MM.1S (cell line): ENCODE measurements at regions not wholly inside any gene's neighbourhood (a gene's known extent, or its start where the extent isn't known, plus 50 kb on each side); places are given as distances from the start of the nearest gene placed in this dataset.

ENCODE experiments used
- DNase-seq: peaks from one replicate; pipeline ENCODE4 v3.0.0-alpha.2; 2015
- H2AFZ ChIP-seq: fragments of 300-600 bp; sonication (generic); 2 replicates; pipeline ENCODE4 v1.6.0; 2016; ENCODE audit warnings: antibody characterized with exemption, low read length
- H3F3A ChIP-seq: fragments of 300-600 bp; sonication (generic); 2 replicates; pipeline ENCODE4 v1.6.1; 2016; ENCODE audit warnings: mild to moderate bottlenecking, antibody characterized with exemption, low read length, moderate library complexity, mixed read lengths; ENCODE audit not compliant: insufficient read depth
- H3K27ac ChIP-seq: fragments of 300-600 bp; sonication (generic); 2 replicates; pipeline ENCODE4 v1.5.1; 2016; ENCODE audit warnings: mild to moderate bottlenecking, low read length
- H3K27me3 ChIP-seq: fragments of 300-600 bp; sonication (generic); replicated peaks from 2 replicates; pipeline ENCODE4 v1.6.0; 2016; ENCODE audit warnings: low read length; ENCODE audit not compliant: insufficient read depth
- H3K36me3 ChIP-seq: fragments of 300-600 bp; sonication (generic); replicated peaks from 2 replicates; pipeline ENCODE4 v1.6.1; 2016; ENCODE audit warnings: mild to moderate bottlenecking, low read length, mixed read lengths; ENCODE audit not compliant: insufficient read depth
- H3K4me1 ChIP-seq: fragments of 300-600 bp; sonication (generic); 2 replicates; pipeline ENCODE4 v1.6.1; 2016; ENCODE audit warnings: low read length, mixed read lengths
- H3K4me2 ChIP-seq: fragments of 300-600 bp; sonication (generic); 2 replicates; pipeline ENCODE4 v1.6.0; 2016; ENCODE audit warnings: low read depth, low read length
- H3K4me3 ChIP-seq: fragments of 300-600 bp; sonication (generic); 2 replicates; pipeline ENCODE4 v1.5.1; 2016; ENCODE audit warnings: low read length, mixed read lengths
- H3K79me2 ChIP-seq: fragments of 300-600 bp; sonication (generic); 2 replicates; pipeline ENCODE4 v1.6.1; 2016; ENCODE audit warnings: mixed run types, low read length, mixed read lengths
- H3K9ac ChIP-seq: fragments of 300-600 bp; sonication (generic); 2 replicates; pipeline ENCODE4 v1.6.1; 2016; ENCODE audit warnings: low read length, mixed read lengths
- H3K9me2 ChIP-seq: fragments of 300-600 bp; sonication (generic); replicated peaks from 2 replicates; pipeline ENCODE4 v1.6.1; 2016; ENCODE audit warnings: mild to moderate bottlenecking, low read length, mixed read lengths; ENCODE audit not compliant: insufficient read depth
- H3K9me3 ChIP-seq: fragments of 300-600 bp; sonication (generic); replicated peaks from 2 replicates; pipeline ENCODE4 v1.6.1; 2016; ENCODE audit warnings: mild to moderate bottlenecking, low read length, mixed read lengths; ENCODE audit not compliant: insufficient read depth
- H4K20me1 ChIP-seq: fragments of 300-600 bp; sonication (generic); 2 replicates; pipeline ENCODE4 v1.6.1; 2016; ENCODE audit warnings: mild to moderate bottlenecking, low read length, moderate library complexity, mixed read lengths; ENCODE audit not compliant: insufficient read depth
- CTCF ChIP-seq: fragments of 300-600 bp; sonication (generic); IDR thresholded peaks from 2 replicates; pipeline ENCODE4 v1.5.1; 2016; ENCODE audit warnings: antibody characterized with exemption, low read length, mixed read lengths
- EZH2 ChIP-seq: fragments of 300-600 bp; sonication (generic); optimal IDR thresholded peaks from 2 replicates; pipeline ENCODE3; 2017; ENCODE audit warnings: low read depth, mild to moderate bottlenecking, antibody characterized with exemption, low read length, mixed read lengths
- EZH2phosphoT487 ChIP-seq: fragments of 300-600 bp; sonication (generic); IDR thresholded peaks from 2 replicates; pipeline ENCODE4 v1.6.1; 2018; ENCODE audit warnings: antibody characterized with exemption, low read length

GRCh38 chr2:220168891-220169546, 541.6 kb downstream of the SLC4A3 start:
- Histone ChIP-seq H3K79me2 (no peaks in the 10 kb centered on the region), H3K9me3 (no peaks in the 10 kb centered on the region), H3K4me2 (no peak overlapping the region), H3K9me2 (no peaks in the 10 kb centered on the region), H3K4me3 (no peak overlapping the region), H3K9ac (no peak overlapping the region), H3K36me3 (no peaks in the 10 kb centered on the region), H2AFZ (no peak overlapping the region), H3K4me1 (no peaks in the 10 kb centered on the region), H4K20me1 (no peaks in the 10 kb centered on the region), H3F3A (no peaks in the 10 kb centered on the region), H3K27me3 (no peaks in the 10 kb centered on the region), H3K27ac (no peak overlapping the region)
- DNase-seq = no peak
- TF ChIP-seq EZH2 (no peak), EZH2phosphoT487 (no peak), CTCF (no peak)

- Histone ChIP-seq H3K4me3 (no peak overlapping the region), H4K20me1 (no peaks in the 10 kb centered on the region), H3K9me3 (no peaks in the 10 kb centered on the region), H3K9me2 (no peaks in the 10 kb centered on the region), H3K36me3 (no peaks in the 10 kb centered on the region), H3K27me3 (no peaks in the 10 kb centered on the region), H3F3A (no peaks in the 10 kb centered on the region), H3K4me2 (no peak overlapping the region), H2AFZ (no peak overlapping the region), H3K4me1 (no peaks in the 10 kb centered on the region), H3K9ac (no peak overlapping the region), H3K27ac (no peak overlapping the region), H3K79me2 (no peaks in the 10 kb centered on the region)
- TF ChIP-seq CTCF (no peak), EZH2 (no peak), EZH2phosphoT487 (no peak)
- DNase-seq = no peak
These were observed 547.4 kb downstream of the SLC4A3 start for GRCh38 chr2:220174826-220175225.

GRCh38 chr2:220175967-220176366, 548.5 kb downstream of the SLC4A3 start:
- H3K9me3 ChIP-seq = no peaks in the 10 kb centered on the region
- H3K4me3 ChIP-seq = no peak overlapping the region
- no peak for DNase-seq
- no peak for TF ChIP-seq EZH2phosphoT487
- no peak for TF ChIP-seq CTCF
- no peak for TF ChIP-seq EZH2
- no peaks in the 10 kb centered on the region for H3K4me1 ChIP-seq
- no peaks in the 10 kb centered on the region for H3K79me2 ChIP-seq
- no peak overlapping the region for H3K27ac ChIP-seq
- H3K9ac ChIP-seq = no peak overlapping the region
- H3F3A ChIP-seq = no peaks in the 10 kb centered on the region
- no peaks in the 10 kb centered on the region for H3K27me3 ChIP-seq
- no peaks in the 10 kb centered on the region for H3K9me2 ChIP-seq
- H4K20me1 ChIP-seq = no peaks in the 10 kb centered on the region
- no peaks in the 10 kb centered on the region for H3K36me3 ChIP-seq
- no peak overlapping the region for H2AFZ ChIP-seq
- H3K4me2 ChIP-seq = no peak overlapping the region
